ENCODE measurements at regions not wholly inside any gene's neighbourhood (a gene's known extent, or its start where the extent isn't known, plus 50 kb on each side); places are given as distances from the start of the nearest gene placed in this dataset.
"Not testable (repeated sequence)": the region's sequence is repeated elsewhere in the genome, so short reads cannot be mapped to it uniquely, and the experiment has no call there.

DNA sequence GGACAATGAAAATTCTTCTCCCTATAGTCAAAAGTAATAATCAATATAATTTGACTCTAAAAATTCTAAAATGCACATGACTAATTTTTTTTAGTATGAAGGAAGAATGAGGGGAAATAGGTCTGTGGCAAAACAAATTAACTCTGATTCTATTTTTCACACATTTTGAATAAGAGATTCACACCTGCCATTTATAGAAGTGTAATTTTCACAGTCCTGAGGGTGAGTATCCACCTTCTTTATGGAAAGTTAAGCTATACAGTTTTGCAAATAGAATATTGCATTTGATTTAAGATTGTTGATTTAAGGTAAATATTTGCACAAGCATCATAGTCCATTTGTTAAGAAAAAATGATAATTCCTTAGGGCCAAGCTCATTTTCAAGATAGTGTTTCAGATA lies 417.7 kb downstream of the CHSY3 start:
- no peak for DNase-seq (ENCODE audit: low spot score)
- H3K4me3 Mint-ChIP-seq (ENCODE audit: unreplicated experiment): no peak overlapping the region
- H3K4me1 Mint-ChIP-seq (ENCODE audit: low read depth): no peaks in the 10 kb centered on the region
- H3K9me3 Mint-ChIP-seq (ENCODE audit: low read depth): peaks cover 21% of the 10 kb centered on the region
- H3K27me3 Mint-ChIP-seq (ENCODE audit: low read depth): no peaks in the 10 kb centered on the region
- peaks cover 5% of the 10 kb centered on the region for H3K36me3 Mint-ChIP-seq (ENCODE audit: low read depth)
- TF ChIP-seq, protein P1, sequence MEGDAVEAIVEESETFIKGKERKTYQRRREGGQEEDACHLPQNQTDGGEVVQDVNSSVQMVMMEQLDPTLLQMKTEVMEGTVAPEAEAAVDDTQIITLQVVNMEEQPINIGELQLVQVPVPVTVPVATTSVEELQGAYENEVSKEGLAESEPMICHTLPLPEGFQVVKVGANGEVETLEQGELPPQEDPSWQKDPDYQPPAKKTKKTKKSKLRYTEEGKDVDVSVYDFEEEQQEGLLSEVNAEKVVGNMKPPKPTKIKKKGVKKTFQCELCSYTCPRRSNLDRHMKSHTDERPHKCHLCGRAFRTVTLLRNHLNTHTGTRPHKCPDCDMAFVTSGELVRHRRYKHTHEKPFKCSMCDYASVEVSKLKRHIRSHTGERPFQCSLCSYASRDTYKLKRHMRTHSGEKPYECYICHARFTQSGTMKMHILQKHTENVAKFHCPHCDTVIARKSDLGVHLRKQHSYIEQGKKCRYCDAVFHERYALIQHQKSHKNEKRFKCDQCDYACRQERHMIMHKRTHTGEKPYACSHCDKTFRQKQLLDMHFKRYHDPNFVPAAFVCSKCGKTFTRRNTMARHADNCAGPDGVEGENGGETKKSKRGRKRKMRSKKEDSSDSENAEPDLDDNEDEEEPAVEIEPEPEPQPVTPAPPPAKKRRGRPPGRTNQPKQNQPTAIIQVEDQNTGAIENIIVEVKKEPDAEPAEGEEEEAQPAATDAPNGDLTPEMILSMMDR (IDR thresholded peaks at IDR 0.05): no peak
- H3K27ac Mint-ChIP-seq (ENCODE audit: unreplicated experiment): no peak overlapping the region

DNA sequence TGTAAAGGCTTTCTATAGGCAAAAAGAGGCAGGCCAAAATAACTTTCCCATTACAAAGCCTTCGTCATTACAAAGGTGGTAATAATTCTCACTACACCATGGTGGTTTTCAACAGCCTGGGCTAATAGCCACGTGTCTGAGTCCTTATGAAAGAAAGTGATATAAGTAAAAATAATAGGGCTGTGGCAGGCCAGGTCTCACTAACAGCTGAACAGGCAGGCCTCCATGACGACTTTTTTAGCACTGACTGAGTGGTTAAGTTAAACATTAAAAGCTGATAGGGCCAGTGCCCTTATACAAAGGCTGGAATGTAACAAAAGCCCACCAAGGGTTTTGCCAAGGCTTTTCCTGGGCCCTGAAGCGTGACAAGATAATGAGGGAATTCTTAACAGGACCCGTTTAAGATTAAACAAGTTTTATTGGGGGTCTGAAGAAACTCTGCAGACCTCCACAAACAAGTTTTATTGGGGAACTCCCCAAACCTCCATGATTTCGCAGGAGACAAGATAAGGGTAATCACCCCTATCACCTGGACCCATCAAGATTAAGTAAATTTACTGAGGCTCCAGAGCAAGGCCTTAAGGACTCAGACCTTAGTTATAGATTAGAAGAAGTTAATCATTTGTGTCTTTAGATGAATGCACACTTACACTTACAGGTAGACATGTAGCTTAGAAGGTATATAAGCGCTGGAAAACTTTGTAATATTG lies 412.9 kb downstream of the CHSY3 start:
- no peaks in the 10 kb centered on the region for H3K4me1 Mint-ChIP-seq (ENCODE audit: low read depth)
- no peak for DNase-seq (ENCODE audit: low spot score)

DNA sequence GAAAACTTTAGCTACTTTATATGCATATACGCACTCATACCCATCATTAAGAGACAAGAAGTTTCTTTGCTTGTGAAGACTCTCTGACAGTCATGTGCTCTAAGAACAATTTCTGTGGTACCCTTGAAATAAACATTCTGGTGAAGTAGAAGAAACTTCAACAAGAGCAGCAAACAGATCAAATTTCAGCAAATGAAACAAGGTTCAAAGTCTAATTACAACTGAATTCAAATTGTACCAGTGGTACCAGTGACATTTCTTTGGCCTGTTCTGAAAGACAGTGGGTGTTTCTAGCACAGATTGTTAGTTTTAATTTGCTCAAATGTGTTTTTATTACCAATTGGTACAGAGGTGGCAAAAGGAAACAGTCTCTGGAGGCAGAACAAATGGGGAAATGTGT lies 391.0 kb downstream of the CHSY3 start:
- Mint-ChIP-seq H3K4me1 (ENCODE audit: low read depth) (peaks cover 14% of the 10 kb centered on the region), H3K36me3 (ENCODE audit: low read depth) (no peaks in the 10 kb centered on the region), H3K27ac (ENCODE audit: unreplicated experiment) (no peak overlapping the region), H3K9me3 (ENCODE audit: low read depth) (peaks cover 8% of the 10 kb centered on the region), H3K4me3 (ENCODE audit: unreplicated experiment) (no peak overlapping the region), H3K27me3 (ENCODE audit: low read depth) (peaks cover 2% of the 10 kb centered on the region)
- DNase-seq (ENCODE audit: low spot score): no peak
- TF ChIP-seq, protein P1 (IDR thresholded peaks at IDR 0.05): no peak

More for the DNA sequence above, 412.9 kb downstream of the CHSY3 start:
- H3K27me3 Mint-ChIP-seq (ENCODE audit: low read depth): no peaks in the 10 kb centered on the region
- H3K27ac Mint-ChIP-seq (ENCODE audit: unreplicated experiment): no peak overlapping the region
- no peak overlapping the region for H3K4me3 Mint-ChIP-seq (ENCODE audit: unreplicated experiment)
- peaks cover 20% of the 10 kb centered on the region for H3K9me3 Mint-ChIP-seq (ENCODE audit: low read depth)
- TF ChIP-seq, protein P1 (IDR thresholded peaks at IDR 0.05): no peak
- no peaks in the 10 kb centered on the region for H3K36me3 Mint-ChIP-seq (ENCODE audit: low read depth)

DNA sequence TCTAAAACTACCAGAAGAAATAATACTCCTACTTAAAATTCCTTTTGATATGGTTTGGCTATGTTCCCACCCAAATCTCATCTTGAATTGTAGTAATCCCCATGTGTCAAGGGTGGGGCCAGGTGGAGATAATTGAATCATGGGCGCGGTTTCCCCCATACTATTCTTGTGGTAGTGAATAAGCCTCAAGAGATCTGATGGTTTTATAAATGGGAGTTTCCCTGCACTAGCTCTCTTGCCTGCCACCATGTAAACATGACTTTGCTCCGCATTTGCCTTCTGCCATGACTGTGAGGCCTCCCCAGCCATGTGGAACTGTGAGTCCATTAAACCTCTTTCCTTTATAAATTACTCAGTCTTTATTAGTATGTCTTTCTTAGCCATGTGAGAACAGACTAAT lies 390.5 kb downstream of the CHSY3 start:
- not testable (repeated sequence) for H3K4me3 Mint-ChIP-seq (ENCODE audit: unreplicated experiment); DNase-seq (ENCODE audit: low spot score); H3K9me3 Mint-ChIP-seq (ENCODE audit: low read depth)

DNA sequence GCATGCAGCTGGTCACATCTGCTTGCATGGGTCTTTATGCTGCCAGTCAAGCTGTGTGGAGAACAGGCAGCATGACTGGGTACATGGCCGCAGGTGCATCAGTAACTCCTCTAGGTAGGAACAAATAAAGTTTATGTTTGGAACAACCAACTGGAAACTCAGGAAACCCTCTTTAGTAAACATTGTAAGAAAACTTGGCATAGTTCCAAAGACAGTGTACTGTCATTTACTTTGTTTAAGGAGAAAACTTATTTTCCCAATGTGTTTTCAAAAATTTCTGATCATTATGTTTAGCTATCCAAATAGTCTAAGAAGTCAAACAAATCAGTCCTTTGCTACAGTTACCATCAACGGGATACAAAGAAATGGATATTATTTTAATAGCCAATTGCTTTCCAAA lies 386.0 kb downstream of the CHSY3 start:
- no peak overlapping the region for H3K27ac Mint-ChIP-seq (ENCODE audit: unreplicated experiment)
- no peaks in the 10 kb centered on the region for H3K27me3 Mint-ChIP-seq (ENCODE audit: low read depth)
- TF ChIP-seq, protein P1 (IDR thresholded peaks at IDR 0.05): no peak
- H3K36me3 Mint-ChIP-seq (ENCODE audit: low read depth): no peaks in the 10 kb centered on the region
- H3K4me3 Mint-ChIP-seq (ENCODE audit: unreplicated experiment): no peak overlapping the region
- peaks cover 4% of the 10 kb centered on the region for H3K9me3 Mint-ChIP-seq (ENCODE audit: low read depth)
- no peak for DNase-seq (ENCODE audit: low spot score)
- peaks cover 36% of the 10 kb centered on the region for H3K4me1 Mint-ChIP-seq (ENCODE audit: low read depth)

More for the DNA sequence above, 390.5 kb downstream of the CHSY3 start:
- H3K27ac Mint-ChIP-seq (ENCODE audit: unreplicated experiment); H3K27me3 Mint-ChIP-seq (ENCODE audit: low read depth); H3K36me3 Mint-ChIP-seq (ENCODE audit: low read depth): not testable (repeated sequence)
- peaks cover 18% of the 10 kb centered on the region for H3K4me1 Mint-ChIP-seq (ENCODE audit: low read depth)

Data from chondrocyte (in vitro differentiated cells).